Uterus (tissue), 3 donors: ENCODE measurements at regions not wholly inside any gene's neighbourhood (a gene's known extent, or its start where the extent isn't known, plus 50 kb on each side); places are given as distances from the start of the nearest gene placed in this dataset.

Experiments
- DNase-seq, 2 donors: peaks; one replicate each; pipeline ENCODE4 v3.0.0-alpha.2; 2019 to 2020
- H3K27ac ChIP-seq, 2 donors: fragments of 200-600 bp; sonication (generic); 1 replicate in 1 of 2; 2 replicates in 1 of 2; pipeline ENCODE4 v1.5.1; 2016 to 2018
- H3K27me3 ChIP-seq, 2 donors: fragments of 200-600 bp; sonication (generic); one replicate each; pipeline ENCODE4 v1.5.1; 2018 to 2019; ENCODE audit warnings: control low read depth in 1 of 2
- H3K36me3 ChIP-seq, 2 donors: fragments of 200-600 bp; sonication (generic); one replicate each; pipeline ENCODE4 v1.5.1; 2019; ENCODE audit warnings: control low read depth in 1 of 2
- H3K4me1 ChIP-seq, 2 donors: fragments of 200-600 bp; sonication (generic); one replicate each; pipeline ENCODE4 v1.5.1; 2018 to 2019; ENCODE audit warnings: control low read depth in 1 of 2
- H3K4me3 ChIP-seq, 2 donors: fragments of 200-600 bp; sonication (generic); 1 replicate in 1 of 2; 2 replicates in 1 of 2; pipeline ENCODE4 v1.5.1; 2018 to 2019; ENCODE audit warnings: mild to moderate bottlenecking in 1 of 2
- H3K9me3 ChIP-seq, 2 donors: fragments of 200-600 bp; sonication (generic); one replicate each; pipeline ENCODE4 v1.5.1; 2019; ENCODE audit warnings: control low read depth in 1 of 2
- CTCF ChIP-seq, 4 experiments: fragments of 200-600 bp in 2 of 4; fragments of 450-650 bp in 2 of 4; sonication (generic) in 2 of 4; IDR thresholded peaks; one replicate each; pipeline ENCODE4 v1.5.1; 2016 to 2019; ENCODE audit warnings: antibody characterized with exemption in 4 of 4, mild to moderate bottlenecking in 2 of 4, moderate library complexity in 1 of 4
- POLR2A ChIP-seq, 2 donors: fragments of 450-650 bp; IDR thresholded peaks; one replicate each; pipeline ENCODE4 v1.6.1; 2016; ENCODE audit warnings: antibody characterized with exemption in 2 of 2, mild to moderate bottlenecking in 1 of 2, moderate library complexity in 1 of 2
- intact Hi-C: fragments of 100-400 bp; cut with DNase I; formaldehyde crosslinking; loops from one replicate; pipeline ENCODE4 v1.15.1; 2023; ENCODE audit warnings: low total_unique reads
- donor health status: DM: yes; HTN: yes; CAD: no.

DNA sequence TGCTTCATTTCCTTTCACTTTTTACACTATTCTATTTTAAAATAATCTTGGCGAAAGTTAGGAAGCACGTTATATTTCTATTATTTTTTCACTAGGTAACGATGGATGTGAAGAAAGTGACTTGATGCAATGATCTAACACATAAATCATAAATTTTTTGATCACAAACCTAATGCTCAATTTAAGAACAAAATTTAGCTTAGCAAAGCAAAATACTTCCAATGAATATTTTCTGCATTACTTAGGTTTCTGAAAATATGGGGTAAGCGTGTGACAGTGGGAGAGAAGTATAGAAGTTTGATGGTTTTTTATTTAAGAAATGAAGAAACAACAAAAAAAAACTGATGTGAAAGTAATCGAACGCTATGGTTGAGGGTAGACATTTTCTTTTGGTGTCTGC is 1528.7 kb upstream of the CDH9 start:
- Histone ChIP-seq H3K4me1 (no peaks in the 10 kb centered on the region), H3K27ac (no peak overlapping the region), H3K9me3 (no peaks in the 10 kb centered on the region), H3K27me3 (no peaks in the 10 kb centered on the region), H3K36me3 (no peaks in the 10 kb centered on the region), H3K4me3 (no peak overlapping the region)
- DNase-seq, result no peak
- TF ChIP-seq POLR2A (IDR thresholded peaks at IDR 0.05) (no peak), CTCF (IDR thresholded peaks at IDR 0.05) (no peak)
- intact Hi-C loops, result no loop called here

DNA sequence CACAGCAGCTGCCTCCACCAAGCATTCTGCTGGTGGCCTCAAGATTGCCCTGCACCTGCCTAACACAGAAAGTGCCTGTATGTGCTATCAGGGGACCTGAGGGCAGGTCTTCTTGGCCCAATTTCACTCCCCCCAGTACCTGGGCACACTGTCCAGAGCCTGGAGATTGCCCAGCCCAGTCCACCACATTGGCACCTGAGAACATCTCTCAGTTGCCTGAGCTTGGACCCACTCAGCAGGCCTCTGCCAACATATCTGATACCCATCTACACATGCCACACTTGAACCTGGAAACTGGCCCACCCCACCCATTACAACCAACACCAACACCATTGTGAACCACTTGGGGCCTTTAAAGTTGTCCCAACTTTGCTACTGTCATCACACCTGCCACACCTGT is 1523.1 kb upstream of the CDH9 start:
- H3K27me3 ChIP-seq, result no peaks in the 10 kb centered on the region
- H3K9me3 ChIP-seq, result no peaks in the 10 kb centered on the region
- DNase-seq, result no peak
- no peak overlapping the region for H3K4me3 ChIP-seq
- no peaks in the 10 kb centered on the region for H3K36me3 ChIP-seq
- H3K4me1 ChIP-seq, result no peaks in the 10 kb centered on the region
- H3K27ac ChIP-seq, result no peak overlapping the region
- no peak for TF ChIP-seq POLR2A (IDR thresholded peaks at IDR 0.05)
- TF ChIP-seq CTCF (IDR thresholded peaks at IDR 0.05), result no peak
- intact Hi-C loops, result no loop called here

DNA sequence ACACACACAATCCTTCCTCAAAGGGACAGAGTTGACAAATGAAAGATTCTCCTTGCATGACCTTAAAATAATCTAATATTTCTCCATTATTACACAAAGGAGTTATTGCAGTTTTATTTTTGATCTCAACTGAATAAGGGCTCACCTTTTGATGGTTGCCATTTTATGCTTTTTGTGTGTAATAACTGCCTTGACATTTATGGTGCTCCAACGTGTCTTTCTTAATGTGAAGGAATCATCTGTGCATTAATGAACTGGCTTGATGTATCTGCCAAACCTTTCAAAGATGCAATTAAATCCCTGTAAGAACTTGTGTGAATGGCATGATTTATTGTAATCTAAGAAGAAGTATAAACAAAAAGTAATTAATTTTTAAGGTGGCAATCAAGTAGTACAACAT is 1519.8 kb upstream of the CDH9 start:
- Histone ChIP-seq H3K4me1 (no peaks in the 10 kb centered on the region), H3K36me3 (no peaks in the 10 kb centered on the region), H3K9me3 (no peaks in the 10 kb centered on the region), H3K27ac (no peak overlapping the region), H3K27me3 (no peaks in the 10 kb centered on the region), H3K4me3 (no peak overlapping the region)
- no peak for DNase-seq
- intact Hi-C loops, result no loop called here
- no peak for TF ChIP-seq CTCF (IDR thresholded peaks at IDR 0.05)
- no peak for TF ChIP-seq POLR2A (IDR thresholded peaks at IDR 0.05)

DNA sequence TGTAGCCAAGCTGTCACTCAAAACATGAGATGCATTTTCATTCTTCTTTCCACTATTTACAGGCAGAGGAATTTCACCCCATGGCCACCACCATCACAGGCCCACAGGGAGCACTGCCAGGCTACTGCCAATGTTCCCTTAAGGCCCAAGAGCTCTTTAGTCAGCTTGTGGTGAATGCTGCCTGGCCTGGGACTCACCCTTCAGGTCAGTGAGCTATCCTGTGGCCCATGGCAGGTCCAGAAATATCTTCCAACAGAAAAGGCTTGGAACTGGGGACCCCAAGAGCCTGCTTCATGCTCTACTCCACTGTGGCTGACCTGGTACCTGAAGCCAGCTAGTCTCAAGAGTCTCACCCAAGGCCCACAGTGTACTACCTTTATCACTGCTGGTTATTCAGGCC is 1518.7 kb upstream of the CDH9 start:
- Histone ChIP-seq H3K4me1 (no peaks in the 10 kb centered on the region), H3K27me3 (no peaks in the 10 kb centered on the region), H3K36me3 (no peaks in the 10 kb centered on the region), H3K9me3 (no peaks in the 10 kb centered on the region), H3K27ac (no peak overlapping the region), H3K4me3 (no peak overlapping the region)
- no peak for DNase-seq
- TF ChIP-seq CTCF (IDR thresholded peaks at IDR 0.05), result no peak
- TF ChIP-seq POLR2A (IDR thresholded peaks at IDR 0.05), result no peak
- intact Hi-C loops, result no loop called here

GRCh38 chr5:28549588-28549987 is 1511.2 kb upstream of the CDH9 start:
- intact Hi-C loops, result no loop called here
- no peak overlapping the region for H3K27ac ChIP-seq
- H3K4me1 ChIP-seq, result no peaks in the 10 kb centered on the region
- H3K4me3 ChIP-seq, result no peak overlapping the region
- TF ChIP-seq POLR2A (IDR thresholded peaks at IDR 0.05) (no peak), CTCF (IDR thresholded peaks at IDR 0.05) (no peak)
- no peak for DNase-seq
- H3K9me3 ChIP-seq, result no peaks in the 10 kb centered on the region
- H3K36me3 ChIP-seq, result no peaks in the 10 kb centered on the region
- H3K27me3 ChIP-seq, result no peaks in the 10 kb centered on the region
